ENCODE measurements at regions not wholly inside any gene's neighbourhood (a gene's known extent, or its start where the extent isn't known, plus 50 kb on each side); places are given as distances from the start of the nearest gene placed in this dataset.

DNA sequence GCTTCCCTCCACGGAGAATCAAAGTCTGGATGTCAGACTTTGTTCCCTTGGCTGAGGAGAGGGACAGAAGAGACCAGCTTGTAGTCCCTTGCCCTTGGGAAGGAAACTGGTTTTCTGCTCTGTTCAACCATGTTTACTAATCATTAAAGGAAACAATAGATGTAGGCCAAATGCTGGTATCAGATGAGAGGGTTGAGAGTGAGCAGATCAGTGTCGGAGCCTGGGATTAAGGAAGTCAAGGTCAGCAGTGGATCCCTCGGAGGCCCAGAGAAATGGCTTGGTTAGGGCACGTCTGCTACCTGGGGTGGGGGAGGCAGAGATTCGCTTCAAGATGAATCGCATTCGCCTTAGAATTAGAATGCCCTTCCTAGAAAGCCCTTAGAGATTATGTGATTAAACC lies 109.1 kb downstream of the MYCN start:
- WGBS (ENCODE audit: low lambda C conversion rate): 50% methylated on average over 7 of the region's 7 CpGs

DNA sequence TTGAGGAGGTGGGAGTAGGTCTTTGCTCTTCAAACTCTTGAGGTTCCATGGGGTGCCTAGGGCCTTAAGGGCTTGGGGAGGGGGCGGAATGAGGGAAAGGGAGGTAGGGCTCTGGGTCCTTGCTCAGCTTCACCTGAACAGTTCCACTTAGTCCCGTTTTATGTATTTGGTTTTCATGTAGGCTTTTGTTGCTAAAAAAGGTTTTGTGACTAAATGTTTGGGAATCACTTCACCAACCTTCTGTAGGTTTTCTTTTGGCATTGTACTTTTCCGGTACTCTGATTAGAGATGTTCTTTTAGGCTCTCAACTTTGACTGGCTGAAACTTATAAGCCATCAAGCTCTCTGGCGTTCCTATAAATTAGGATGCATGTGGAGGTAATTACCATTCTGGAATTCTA lies 108.1 kb downstream of the MYCN start:
- Histone ChIP-seq H4K20me1 (ENCODE audit: insufficient read depth) (no peaks in the 10 kb centered on the region), H3K27me3 (ENCODE audit: insufficient read depth) (no peaks in the 10 kb centered on the region), H3K36me3 (replicated peaks in 1 of 2; ENCODE audit: control insufficient read depth in 1 of 2, insufficient read depth in 2 of 2, low read length in 1 of 2) (no peaks in the 10 kb centered on the region), H3K9me2 (no peaks in the 10 kb centered on the region), H3K9me3 (0 out of 2 replicates have a peak, but pooled peaks cover 7% of the 10 kb centered on the region), H3K4me1 (ENCODE audit: control insufficient read depth in 1 of 2, insufficient read depth in 2 of 2, low read depth in 1 of 2, low read length in 1 of 2) (peaks cover 0 to 14% of the 10 kb centered on the region in 2 experiments; a peak in 1 of 4 replicates), H3K79me2 (ENCODE audit: insufficient read depth) (no peaks in the 10 kb centered on the region), H3K4me3 (ENCODE audit: low read depth in 2 of 2, low read length in 1 of 2) (no peak overlapping the region), H3K27ac (ENCODE audit: low read depth in 2 of 2, low read length in 1 of 2) (no peak overlapping the region), H3K4me2 (no peak overlapping the region), H3K9ac (no peak overlapping the region), H3F3A (replicated peaks; ENCODE audit: insufficient read depth) (no peaks in the 10 kb centered on the region), H2AFZ (ENCODE audit: low read depth) (no peak overlapping the region)
- 20% methylated on average over 4 of the region's 4 CpGs for WGBS (ENCODE audit: low lambda C conversion rate)
- no peak for TF ChIP-seq NFIC (IDR thresholded peaks at IDR 0.05; ENCODE audit: borderline replicate concordance)
- TF ChIP-seq GABPA (IDR thresholded peaks at IDR 0.05; ENCODE audit: low read depth): no peak
- no peak for TF ChIP-seq NRF1 (IDR thresholded peaks at IDR 0.05; ENCODE audit: low read depth, low read length)
- TF ChIP-seq RCOR1 (IDR thresholded peaks at IDR 0.05; ENCODE audit: low read length): no peak
- TF ChIP-seq FOXM1 (IDR thresholded peaks at IDR 0.05; ENCODE audit: low read depth): no peak
- no peak for TF ChIP-seq GATA2 (CRISPR knock-in tag; IDR thresholded peaks at IDR 0.05)
- no peak for TF ChIP-seq POLR2AphosphoS5 (IDR thresholded peaks at IDR 0.05; ENCODE audit: low read depth, low read length)
- no peak for TF ChIP-seq TAF1 (IDR thresholded peaks at IDR 0.05; ENCODE audit: borderline replicate concordance, low read depth, low read length)
- no peak for TF ChIP-seq FOSL2 (IDR thresholded peaks at IDR 0.05; ENCODE audit: borderline replicate concordance, low read depth)
- TF ChIP-seq FOXJ3 (CRISPR knock-in tag; IDR thresholded peaks at IDR 0.05): no peak
- no peak for TF ChIP-seq RAD21 (IDR thresholded peaks at IDR 0.05; ENCODE audit: low read length)
- TF ChIP-seq MXI1 (IDR thresholded peaks at IDR 0.05; ENCODE audit: low read depth, low read length): no peak
- no peak for TF ChIP-seq TCF12 (IDR thresholded peaks at IDR 0.05)
- TF ChIP-seq, protein P1, sequence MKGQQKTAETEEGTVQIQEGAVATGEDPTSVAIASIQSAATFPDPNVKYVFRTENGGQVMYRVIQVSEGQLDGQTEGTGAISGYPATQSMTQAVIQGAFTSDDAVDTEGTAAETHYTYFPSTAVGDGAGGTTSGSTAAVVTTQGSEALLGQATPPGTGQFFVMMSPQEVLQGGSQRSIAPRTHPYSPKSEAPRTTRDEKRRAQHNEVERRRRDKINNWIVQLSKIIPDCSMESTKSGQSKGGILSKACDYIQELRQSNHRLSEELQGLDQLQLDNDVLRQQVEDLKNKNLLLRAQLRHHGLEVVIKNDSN (IDR thresholded peaks at IDR 0.05; ENCODE audit: borderline replicate concordance, low read depth): no peak
- no peak for TF ChIP-seq YY1 (IDR thresholded peaks at IDR 0.05; ENCODE audit: low read depth)
- no peak for TF ChIP-seq TEAD4 (IDR thresholded peaks at IDR 0.05; ENCODE audit: borderline replicate concordance, insufficient read depth)
- no peak for TF ChIP-seq RXRA (IDR thresholded peaks at IDR 0.05; ENCODE audit: borderline replicate concordance, low read depth)
- no peak for TF ChIP-seq EP300 (IDR thresholded peaks at IDR 0.05; ENCODE audit: borderline replicate concordance in 1 of 2, low read depth in 1 of 2, low read length in 1 of 2)
- DNase-seq: no peak
- ChIA-PET CTCF (interaction anchor here (0.7 to 0.9 kb wide), 2 partner anchors 9 to 459 kb away, joined by 3 to 4 read pairs; no protein-coding TSS in a partner anchor), POLR2A (no interaction called here)

More for the DNA sequence above, 109.1 kb downstream of the MYCN start:
- Histone ChIP-seq H3K9me2 (no peaks in the 10 kb centered on the region), H3K36me3 (replicated peaks in 1 of 2; ENCODE audit: control insufficient read depth in 1 of 2, insufficient read depth in 2 of 2, low read length in 1 of 2) (no peaks in the 10 kb centered on the region), H3K4me2 (no peak overlapping the region), H3K9ac (no peak overlapping the region), H4K20me1 (ENCODE audit: insufficient read depth) (no peaks in the 10 kb centered on the region), H3K4me3 (ENCODE audit: low read depth in 2 of 2, low read length in 1 of 2) (no peak overlapping the region), H3F3A (replicated peaks; ENCODE audit: insufficient read depth) (no peaks in the 10 kb centered on the region), H3K9me3 (0 out of 2 replicates have a peak, but pooled peaks cover 7% of the 10 kb centered on the region), H3K27me3 (ENCODE audit: insufficient read depth) (no peaks in the 10 kb centered on the region), H3K27ac (ENCODE audit: low read depth in 2 of 2, low read length in 1 of 2) (no peak overlapping the region), H2AFZ (ENCODE audit: low read depth) (no peak overlapping the region), H3K4me1 (ENCODE audit: control insufficient read depth in 1 of 2, insufficient read depth in 2 of 2, low read depth in 1 of 2, low read length in 1 of 2) (peaks cover 0 to 14% of the 10 kb centered on the region in 2 experiments; a peak in 1 of 4 replicates), H3K79me2 (ENCODE audit: insufficient read depth) (no peaks in the 10 kb centered on the region)
- TF ChIP-seq EP300 (IDR thresholded peaks at IDR 0.05; ENCODE audit: borderline replicate concordance in 1 of 2, low read depth in 1 of 2, low read length in 1 of 2) (no peak), GATA2 (CRISPR knock-in tag; IDR thresholded peaks at IDR 0.05) (no peak), FOXM1 (IDR thresholded peaks at IDR 0.05; ENCODE audit: low read depth) (no peak), FOSL2 (IDR thresholded peaks at IDR 0.05; ENCODE audit: borderline replicate concordance, low read depth) (no peak), TAF1 (IDR thresholded peaks at IDR 0.05; ENCODE audit: borderline replicate concordance, low read depth, low read length) (no peak), SIN3A (IDR thresholded peaks at IDR 0.05; ENCODE audit: borderline replicate concordance, low read depth, low read length) (no peak), RCOR1 (IDR thresholded peaks at IDR 0.05; ENCODE audit: low read length) (no peak), SMC3 (IDR thresholded peaks at IDR 0.05; ENCODE audit: low read depth, low read length) (no peak), JUND (IDR thresholded peaks at IDR 0.05) (no peak), MXI1 (IDR thresholded peaks at IDR 0.05; ENCODE audit: low read depth, low read length) (no peak), RFX5 (IDR thresholded peaks at IDR 0.05; ENCODE audit: low read length) (no peak)
- TF ChIP-seq, protein P2, sequence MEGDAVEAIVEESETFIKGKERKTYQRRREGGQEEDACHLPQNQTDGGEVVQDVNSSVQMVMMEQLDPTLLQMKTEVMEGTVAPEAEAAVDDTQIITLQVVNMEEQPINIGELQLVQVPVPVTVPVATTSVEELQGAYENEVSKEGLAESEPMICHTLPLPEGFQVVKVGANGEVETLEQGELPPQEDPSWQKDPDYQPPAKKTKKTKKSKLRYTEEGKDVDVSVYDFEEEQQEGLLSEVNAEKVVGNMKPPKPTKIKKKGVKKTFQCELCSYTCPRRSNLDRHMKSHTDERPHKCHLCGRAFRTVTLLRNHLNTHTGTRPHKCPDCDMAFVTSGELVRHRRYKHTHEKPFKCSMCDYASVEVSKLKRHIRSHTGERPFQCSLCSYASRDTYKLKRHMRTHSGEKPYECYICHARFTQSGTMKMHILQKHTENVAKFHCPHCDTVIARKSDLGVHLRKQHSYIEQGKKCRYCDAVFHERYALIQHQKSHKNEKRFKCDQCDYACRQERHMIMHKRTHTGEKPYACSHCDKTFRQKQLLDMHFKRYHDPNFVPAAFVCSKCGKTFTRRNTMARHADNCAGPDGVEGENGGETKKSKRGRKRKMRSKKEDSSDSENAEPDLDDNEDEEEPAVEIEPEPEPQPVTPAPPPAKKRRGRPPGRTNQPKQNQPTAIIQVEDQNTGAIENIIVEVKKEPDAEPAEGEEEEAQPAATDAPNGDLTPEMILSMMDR (IDR thresholded peaks at IDR 0.05): no peak
- TF ChIP-seq, protein P3, sequence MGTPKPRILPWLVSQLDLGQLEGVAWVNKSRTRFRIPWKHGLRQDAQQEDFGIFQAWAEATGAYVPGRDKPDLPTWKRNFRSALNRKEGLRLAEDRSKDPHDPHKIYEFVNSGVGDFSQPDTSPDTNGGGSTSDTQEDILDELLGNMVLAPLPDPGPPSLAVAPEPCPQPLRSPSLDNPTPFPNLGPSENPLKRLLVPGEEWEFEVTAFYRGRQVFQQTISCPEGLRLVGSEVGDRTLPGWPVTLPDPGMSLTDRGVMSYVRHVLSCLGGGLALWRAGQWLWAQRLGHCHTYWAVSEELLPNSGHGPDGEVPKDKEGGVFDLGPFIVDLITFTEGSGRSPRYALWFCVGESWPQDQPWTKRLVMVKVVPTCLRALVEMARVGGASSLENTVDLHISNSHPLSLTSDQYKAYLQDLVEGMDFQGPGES (IDR thresholded peaks at IDR 0.05; ENCODE audit: low read depth, low read length): no peak
- TF ChIP-seq, protein P4, sequence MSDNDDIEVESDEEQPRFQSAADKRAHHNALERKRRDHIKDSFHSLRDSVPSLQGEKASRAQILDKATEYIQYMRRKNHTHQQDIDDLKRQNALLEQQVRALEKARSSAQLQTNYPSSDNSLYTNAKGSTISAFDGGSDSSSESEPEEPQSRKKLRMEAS (IDR thresholded peaks at IDR 0.05; ENCODE audit: low read depth): no peak
- no peak for DNase-seq
- POLR2A ChIA-PET: no interaction called here
- CTCF ChIA-PET: interaction anchor here (1.1 kb wide), 1 partner anchor 708 kb away, joined by 3 read pairs; no protein-coding TSS in a partner anchor
